NCI-H748 treated with DMSO at 0.1 percent for 48 hours (cell line): ENCODE measurements at regions not wholly inside any gene's neighbourhood (a gene's known extent, or its start where the extent isn't known, plus 50 kb on each side); places are given as distances from the start of the nearest gene placed in this dataset.
"Not testable (repeated sequence)": the region's sequence is repeated elsewhere in the genome, so short reads cannot be mapped to it uniquely, and the experiment has no call there.

Experiments
- DNase-seq: peaks from one replicate; lab custom pipeline; 2025; lab: John Stamatoyannopoulos, UW

- DNase-seq: no peak
Measured at GRCh38 chr7:12827920-12828319, 140.5 kb downstream of the ARL4A start.

GRCh38 chr7:12831024-12831423 is 143.6 kb downstream of the ARL4A start:
- no peak for DNase-seq

GRCh38 chr7:12833829-12834228 is 146.4 kb downstream of the ARL4A start:
- DNase-seq: no peak

GRCh38 chr7:12834782-12835181 is 147.3 kb downstream of the ARL4A start:
- DNase-seq: no peak

- DNase-seq: no peak
Measured at GRCh38 chr7:12839508-12840153, 152.2 kb downstream of the ARL4A start.

- DNase-seq: not testable (repeated sequence)
Measured at GRCh38 chr7:12844732-12845131, 157.3 kb downstream of the ARL4A start.

GRCh38 chr7:12847001-12847400 is 159.6 kb downstream of the ARL4A start:
- no peak for DNase-seq

- no peak for DNase-seq
Measured at GRCh38 chr7:12851142-12851541, 163.7 kb downstream of the ARL4A start.

- no peak for DNase-seq
Measured at GRCh38 chr7:12851841-12852240, 164.4 kb downstream of the ARL4A start.

- DNase-seq: no peak
Measured at GRCh38 chr7:12855036-12855435, 167.6 kb downstream of the ARL4A start.

- DNase-seq: no peak
Measured at GRCh38 chr7:12859761-12860160, 172.3 kb downstream of the ARL4A start.

- DNase-seq: no peak
Measured at GRCh38 chr7:12861070-12861469, 173.6 kb downstream of the ARL4A start.

GRCh38 chr7:12862146-12862545 is 174.7 kb downstream of the ARL4A start:
- no peak for DNase-seq

GRCh38 chr7:12864470-12865046 is 177.1 kb downstream of the ARL4A start:
- no peak for DNase-seq

GRCh38 chr7:12865593-12865992 is 178.2 kb downstream of the ARL4A start:
- no peak for DNase-seq

GRCh38 chr7:12866207-12866606 is 178.8 kb downstream of the ARL4A start:
- DNase-seq: no peak

GRCh38 chr7:12868027-12868426 is 180.6 kb downstream of the ARL4A start:
- no peak for DNase-seq

GRCh38 chr7:12870219-12870618 is 182.8 kb downstream of the ARL4A start:
- DNase-seq: no peak

- DNase-seq: no peak
Measured at GRCh38 chr7:12872487-12872886, 185.1 kb downstream of the ARL4A start.

- no peak for DNase-seq
Measured at GRCh38 chr7:12873571-12873970, 186.1 kb downstream of the ARL4A start.

GRCh38 chr7:12879139-12879538 is 191.7 kb downstream of the ARL4A start:
- no peak for DNase-seq

- no peak for DNase-seq
Measured at GRCh38 chr7:12881712-12882111, 194.3 kb downstream of the ARL4A start.

- DNase-seq: no peak
Measured at GRCh38 chr7:12882710-12883109, 195.3 kb downstream of the ARL4A start.

GRCh38 chr7:12884033-12884432 is 196.6 kb downstream of the ARL4A start:
- DNase-seq: no peak
